HK-2 (cell line): ENCODE measurements at regions not wholly inside any gene's neighbourhood (a gene's known extent, or its start where the extent isn't known, plus 50 kb on each side); places are given as distances from the start of the nearest gene placed in this dataset.
A peak's percentile ranks its signal among the peaks of the same experiment; 100 is the strongest.

ENCODE experiments used
- DNase-seq: peaks from one replicate; pipeline ENCODE4 v3.0.0-alpha.2; 2018; ENCODE audit not compliant: unreplicated experiment

DNA sequence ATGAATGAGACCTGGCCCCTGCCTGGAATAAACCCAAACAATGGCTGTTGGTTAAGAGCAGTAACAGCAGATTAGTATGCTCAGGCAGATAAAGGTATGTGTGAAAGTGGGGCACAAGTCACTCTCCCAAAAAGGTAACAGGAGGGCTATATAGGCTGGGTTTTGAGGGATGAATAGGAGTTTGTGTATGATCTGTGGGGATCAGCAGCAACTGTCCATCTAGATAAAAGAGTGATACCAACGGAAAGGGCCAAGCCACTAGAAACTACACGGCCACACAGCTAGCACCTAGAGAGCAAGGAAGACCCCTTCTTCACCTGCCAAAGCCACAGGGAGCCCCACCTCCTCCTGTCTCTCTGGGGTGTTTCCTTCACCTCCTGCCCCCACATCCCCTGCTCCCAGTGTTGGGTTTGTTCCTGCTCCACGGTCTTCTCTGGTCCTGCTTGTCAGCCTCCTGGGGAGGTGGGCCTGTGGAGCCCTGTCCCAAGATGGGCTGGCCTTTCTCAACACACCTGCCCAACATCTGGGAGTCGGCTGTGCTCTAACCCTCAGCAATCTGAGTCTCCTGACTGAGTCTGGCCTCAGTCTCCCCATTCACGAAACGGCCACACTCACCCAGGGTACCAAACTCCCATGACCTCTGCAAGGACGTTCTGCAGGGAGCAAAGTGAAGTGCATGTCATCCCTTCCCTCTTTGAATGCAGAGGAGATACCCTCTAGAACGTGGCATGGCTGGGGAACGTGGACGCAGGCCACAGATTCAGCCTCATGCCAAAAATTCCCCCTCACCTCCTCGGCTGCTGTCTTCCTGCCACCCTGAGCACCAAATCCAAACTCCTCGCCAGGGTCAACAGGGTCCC, 108.2 kb downstream of the NCOR2 start:
- DNase-seq: no peak

- no peak for DNase-seq
Measured at GRCh38 chr12:124458220-124458991, 109.0 kb downstream of the NCOR2 start.

GRCh38 chr12:124457287-124458219, 109.9 kb downstream of the NCOR2 start:
- DNase-seq: no peak

DNA sequence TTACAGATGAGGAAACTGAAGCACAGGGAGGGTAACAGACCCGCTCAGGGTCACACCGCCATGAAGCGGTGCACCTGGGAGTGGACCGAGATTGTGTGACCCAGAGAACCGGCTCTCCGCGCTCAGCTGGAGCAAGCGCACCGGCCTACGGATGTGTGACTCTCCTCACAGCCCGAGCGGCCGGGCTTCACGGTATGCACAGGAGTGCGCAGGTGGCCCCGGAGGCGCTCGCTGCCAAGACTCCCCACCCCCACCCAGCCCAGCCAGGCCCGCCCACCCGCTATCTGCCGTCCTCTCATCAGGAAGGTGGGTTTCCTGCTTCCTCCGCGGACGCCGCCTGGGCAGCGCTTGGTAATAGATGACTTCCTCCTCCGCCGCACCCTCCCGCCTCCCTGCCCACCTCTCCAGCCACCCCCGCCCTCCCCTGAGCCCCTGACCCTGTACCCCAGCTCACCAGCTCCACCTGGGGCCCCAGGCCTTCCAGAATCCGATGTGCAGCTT, 110.7 kb downstream of the NCOR2 start:
- no peak for DNase-seq

- DNase-seq: no peak
Measured at GRCh38 chr12:124456133-124456651, 111.2 kb downstream of the NCOR2 start.

- no peak for DNase-seq
Measured at GRCh38 chr12:124455336-124455735, 112.1 kb downstream of the NCOR2 start.

DNA sequence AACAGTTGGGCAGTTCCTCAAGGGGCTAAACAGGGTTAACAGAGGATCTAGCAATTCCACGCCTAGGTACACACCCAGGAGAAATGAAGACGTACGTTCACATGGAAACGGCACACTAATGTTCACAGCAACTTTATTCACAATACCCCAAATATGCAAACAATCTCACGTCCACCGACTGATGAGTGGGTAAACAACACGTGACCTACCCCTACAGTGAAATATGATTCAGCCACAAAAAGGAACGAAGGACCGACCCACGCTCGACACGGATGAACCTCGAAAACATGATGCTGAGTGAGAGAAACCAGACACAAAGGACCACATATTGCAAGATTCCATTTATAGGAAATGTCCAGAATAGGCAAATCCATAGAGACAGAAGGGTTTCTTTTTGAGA, 112.7 kb downstream of the NCOR2 start:
- no peak for DNase-seq

DNA sequence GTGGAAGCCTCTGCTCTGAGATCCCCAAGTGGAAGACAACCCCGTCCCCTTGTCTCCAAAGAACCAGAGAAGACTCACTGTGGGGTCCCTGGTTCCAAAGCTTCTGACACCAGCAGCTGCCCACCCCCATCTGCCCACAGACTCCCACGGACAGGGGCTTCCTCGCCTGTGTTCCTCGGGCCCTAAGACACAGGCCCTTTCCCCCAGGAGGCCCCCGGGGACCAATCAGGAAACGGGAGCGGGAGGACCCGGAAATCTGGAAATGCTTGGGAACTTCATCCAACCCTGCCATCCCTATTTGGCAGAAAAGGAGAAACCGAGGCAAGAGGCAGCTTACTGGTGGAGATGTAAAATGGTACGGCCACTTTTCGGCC, 113.1 kb downstream of the NCOR2 start:
- no peak for DNase-seq

DNA sequence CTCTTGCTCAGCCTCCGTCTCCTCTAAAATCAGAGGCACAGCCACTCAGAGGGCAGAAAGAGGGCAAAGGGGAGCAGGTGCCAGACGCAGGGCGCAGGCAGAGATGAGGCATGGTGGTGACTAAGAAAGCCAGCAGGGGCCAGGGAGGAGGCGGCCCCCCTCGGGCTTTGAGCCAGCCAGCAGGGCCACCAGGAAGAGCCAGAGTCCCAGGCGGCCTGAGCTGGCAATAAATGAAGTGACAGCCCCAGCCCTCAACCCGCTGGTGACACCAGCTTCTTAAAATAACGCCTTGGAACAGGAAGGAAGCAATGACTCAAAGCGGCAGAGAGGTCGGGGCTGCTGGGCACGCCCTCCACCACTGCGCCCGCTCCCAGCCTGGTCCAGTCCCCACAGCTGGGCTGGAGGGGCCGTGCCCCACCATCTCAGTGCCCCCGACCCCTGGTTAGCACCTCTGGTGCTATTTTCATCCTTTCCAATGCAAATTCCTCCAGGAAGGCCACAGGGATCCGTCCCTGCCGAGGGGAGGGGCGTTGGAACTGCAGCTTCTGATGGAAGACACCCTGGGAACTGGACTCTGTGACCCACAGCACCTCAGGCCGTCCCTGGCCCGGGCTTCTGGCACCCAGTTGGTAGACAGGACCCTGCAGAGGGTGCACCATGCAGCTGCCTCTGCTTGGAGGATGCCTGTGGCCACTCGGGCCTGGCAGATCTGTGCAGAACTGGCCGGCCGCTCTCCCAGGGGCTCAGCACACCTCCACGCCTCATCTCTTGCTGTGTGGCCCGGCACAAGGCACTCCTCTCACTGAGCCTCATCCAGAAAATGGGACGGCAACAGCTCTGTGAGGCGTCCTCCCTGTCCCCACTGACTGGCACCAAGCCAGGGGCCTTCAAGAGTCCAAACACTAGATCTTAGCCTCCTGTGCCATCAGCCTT, 113.7 kb downstream of the NCOR2 start:
- peak; percentile 72 for DNase-seq

GRCh38 chr12:124452576-124453331, 114.7 kb downstream of the NCOR2 start:
- no peak for DNase-seq

DNA sequence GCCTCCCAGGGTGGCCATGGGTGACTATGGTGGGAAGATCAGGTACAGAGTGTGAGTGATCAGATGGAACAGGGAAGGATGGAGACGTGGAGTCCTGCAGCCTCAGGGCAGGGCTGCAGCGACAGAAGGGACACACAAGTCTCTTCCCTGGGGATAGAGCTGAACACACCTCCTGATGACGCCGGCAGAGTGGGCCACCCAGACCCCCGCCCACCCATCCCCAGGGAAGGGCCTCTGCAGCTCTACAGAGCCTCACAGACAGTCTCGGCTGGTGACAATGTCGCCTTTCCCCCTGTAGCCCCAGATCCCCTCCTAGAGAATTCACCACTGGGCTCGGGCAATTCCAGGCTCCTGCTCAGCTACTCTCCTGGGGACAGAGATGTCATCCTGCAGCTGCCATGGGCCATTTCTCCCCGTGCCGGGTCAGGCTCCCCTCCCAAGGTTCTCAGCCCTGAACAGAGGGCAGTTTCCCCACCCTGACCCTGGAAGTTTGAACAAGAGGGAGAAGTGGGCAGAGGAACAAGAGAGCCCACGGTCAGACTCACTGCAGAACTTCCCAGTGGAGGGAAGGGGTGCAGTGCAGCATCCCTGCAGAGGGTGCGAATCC, 115.7 kb downstream of the NCOR2 start:
- DNase-seq: no peak

- no peak for DNase-seq
Measured at GRCh38 chr12:124451016-124451415, 116.4 kb downstream of the NCOR2 start.

DNA sequence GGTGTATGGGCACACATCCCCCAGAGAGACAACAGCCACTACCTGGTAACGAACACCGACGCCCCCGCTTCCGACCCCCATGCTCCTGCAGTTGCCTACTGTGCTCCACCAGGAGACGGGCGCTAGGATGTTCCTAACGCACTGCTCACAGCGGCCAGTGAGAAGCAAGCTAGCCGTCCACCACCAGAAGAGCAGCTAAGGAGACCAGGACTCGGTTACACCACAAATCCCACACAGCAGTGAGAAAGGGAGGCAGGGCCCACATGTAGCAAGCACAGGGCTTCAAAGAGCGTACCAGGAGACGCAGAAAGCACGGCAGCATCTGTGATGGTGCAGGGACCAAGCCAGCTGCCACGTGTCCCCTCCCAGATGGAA, 117.0 kb downstream of the NCOR2 start:
- DNase-seq: no peak

GRCh38 chr12:124449623-124450375, 117.6 kb downstream of the NCOR2 start:
- DNase-seq: no peak

DNA sequence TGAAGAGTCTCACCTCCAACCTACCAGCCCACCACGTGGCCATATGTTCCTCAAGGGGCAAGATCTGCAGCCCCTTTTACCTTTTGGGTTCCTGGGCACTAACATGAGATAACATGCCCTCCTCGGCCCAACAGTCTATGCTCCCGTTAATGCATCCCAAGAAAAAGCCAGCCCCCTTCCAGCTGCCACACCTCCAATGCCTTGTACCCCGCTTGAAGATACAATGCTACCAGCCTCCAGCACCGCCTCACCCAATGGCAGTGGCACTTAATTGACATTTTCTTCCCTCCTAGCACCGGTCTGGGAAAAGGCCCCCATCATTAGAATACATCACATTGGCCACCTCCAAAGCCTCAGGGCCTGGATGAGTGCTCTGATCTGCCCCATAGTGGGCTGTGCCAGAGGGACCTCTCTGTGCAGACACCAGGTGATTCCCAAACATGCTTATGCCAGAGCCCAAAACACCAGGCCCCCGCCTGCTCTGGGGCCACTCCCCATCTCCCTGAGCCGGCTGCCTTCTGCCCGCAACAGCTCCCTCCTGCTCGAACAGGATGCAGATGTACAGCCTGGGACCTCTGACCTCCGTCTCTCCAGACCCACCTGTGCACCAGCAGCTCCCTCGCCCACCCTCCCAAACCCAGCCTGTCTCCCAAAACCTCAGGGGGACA, 118.3 kb downstream of the NCOR2 start:
- no peak for DNase-seq

DNA sequence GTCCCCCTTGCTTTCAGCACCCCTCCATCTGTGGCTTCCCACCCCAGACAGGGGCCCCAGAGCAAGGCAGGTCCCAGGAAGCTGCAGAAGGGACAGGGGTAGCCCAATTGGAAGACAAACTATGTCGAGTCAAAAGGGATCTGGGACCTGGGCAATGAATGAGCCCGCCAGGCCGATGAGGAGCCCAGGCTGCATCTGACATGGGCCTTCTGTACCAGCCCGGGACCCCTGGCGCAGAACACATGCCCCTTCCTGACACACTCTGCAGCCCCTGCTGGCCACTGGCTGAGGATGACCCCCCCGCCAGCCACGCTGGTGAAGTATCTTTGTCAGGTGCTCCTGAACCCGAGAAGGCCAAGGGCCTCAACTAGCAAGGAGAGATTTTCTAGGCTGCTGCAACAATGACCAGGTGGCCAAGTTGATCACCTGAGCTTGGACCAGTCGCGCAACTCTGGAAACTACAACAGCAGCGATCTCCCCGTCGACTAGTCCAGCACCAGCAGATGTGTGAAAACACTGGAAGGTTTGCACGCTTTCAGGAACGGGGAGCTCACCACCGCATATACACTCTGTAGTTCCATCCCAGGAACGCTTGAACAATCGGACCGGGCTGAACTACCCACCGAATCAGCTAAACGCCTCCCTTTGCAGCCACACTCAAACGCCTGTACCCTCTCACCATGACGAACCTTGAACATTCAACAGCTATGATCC, 119.0 kb downstream of the NCOR2 start:
- no peak for DNase-seq

DNA sequence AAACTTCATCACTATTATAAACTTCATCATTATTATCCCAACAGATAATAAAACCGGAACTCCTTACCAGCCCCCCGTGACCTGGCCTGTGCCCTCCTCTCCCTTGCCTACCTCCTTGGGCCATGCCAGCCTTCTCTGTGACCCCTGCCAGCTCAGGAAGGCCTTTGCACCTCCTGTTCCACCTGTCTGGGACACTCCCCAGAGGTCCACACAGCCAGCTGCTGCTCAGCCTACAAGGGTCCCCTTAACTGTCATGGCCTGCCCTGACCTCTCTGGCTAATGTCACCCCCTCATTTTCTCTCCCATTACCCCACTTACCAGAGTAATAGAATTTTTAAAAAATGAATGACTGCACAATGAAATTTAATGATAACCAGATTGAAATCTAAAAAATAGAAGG, 121.0 kb downstream of the NCOR2 start:
- no peak for DNase-seq
